Epidermal melanocyte (primary cell): ENCODE measurements at regions not wholly inside any gene's neighbourhood (a gene's known extent, or its start where the extent isn't known, plus 50 kb on each side); places are given as distances from the start of the nearest gene placed in this dataset.
"Not testable (repeated sequence)": the region's sequence is repeated elsewhere in the genome, so short reads cannot be mapped to it uniquely, and the experiment has no call there.

Source experiments
- DNase-seq: peaks from one replicate; pipeline ENCODE4 v3.0.0; 2011; ENCODE audit warnings: low spot score; ENCODE audit not compliant: insufficient read length

GRCh38 chr7:81064426-81064825 lies 145.6 kb upstream of the SEMA3C start:
- no peak for DNase-seq

- DNase-seq = no peak
Measured at GRCh38 chr7:81062755-81063154, 143.9 kb upstream of the SEMA3C start.

- DNase-seq = not testable (repeated sequence)
Measured at GRCh38 chr7:81057469-81057868, 138.6 kb upstream of the SEMA3C start.

DNA sequence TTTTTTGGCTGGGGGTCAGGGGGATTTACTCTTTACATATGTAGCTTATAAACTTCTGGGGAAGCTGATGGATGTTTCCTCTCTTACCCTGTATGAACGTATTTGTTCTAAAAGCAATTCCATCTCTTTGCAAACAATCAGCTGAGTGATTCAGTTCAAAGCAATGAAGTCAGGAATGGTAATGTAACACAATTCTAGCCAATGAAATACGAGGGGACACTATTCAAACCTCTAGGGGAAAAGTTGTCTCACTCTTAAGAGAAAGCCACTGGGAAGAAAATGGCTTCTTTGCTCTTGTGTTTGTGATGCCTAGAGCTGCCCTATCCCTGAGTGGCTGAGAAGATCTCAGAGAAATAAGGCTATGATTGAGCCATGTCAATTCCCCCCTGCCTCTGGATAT lies 134.8 kb upstream of the SEMA3C start:
- DNase-seq = no peak

DNA sequence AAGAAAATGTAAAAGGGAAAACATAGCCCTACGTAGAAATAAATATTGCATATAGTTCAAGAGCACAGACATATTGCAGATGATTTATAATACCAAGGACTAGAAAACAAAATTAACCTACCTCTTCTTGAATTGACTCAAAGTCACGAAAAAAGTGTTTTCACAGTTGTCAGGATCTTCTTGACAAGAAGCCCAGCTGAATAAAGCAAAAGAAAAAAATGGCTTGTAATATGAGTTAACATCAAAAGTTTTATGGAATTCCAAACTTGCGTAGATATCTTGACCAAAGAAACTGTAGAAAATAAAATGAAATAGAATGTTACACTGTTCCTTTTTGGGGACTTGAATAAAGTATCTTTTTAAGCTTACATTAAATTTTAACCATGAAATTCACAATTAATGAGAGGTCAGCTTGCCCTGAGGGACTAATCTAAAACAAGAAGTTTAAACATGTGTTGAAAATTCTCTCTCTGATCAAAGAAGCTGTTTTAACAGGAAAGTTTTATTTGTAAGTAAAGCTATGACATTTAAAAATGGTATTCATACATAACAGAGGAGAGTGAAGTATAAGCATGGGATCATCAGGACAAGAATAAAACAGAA lies 133.1 kb upstream of the SEMA3C start:
- peak; percentile 60 for DNase-seq

DNA sequence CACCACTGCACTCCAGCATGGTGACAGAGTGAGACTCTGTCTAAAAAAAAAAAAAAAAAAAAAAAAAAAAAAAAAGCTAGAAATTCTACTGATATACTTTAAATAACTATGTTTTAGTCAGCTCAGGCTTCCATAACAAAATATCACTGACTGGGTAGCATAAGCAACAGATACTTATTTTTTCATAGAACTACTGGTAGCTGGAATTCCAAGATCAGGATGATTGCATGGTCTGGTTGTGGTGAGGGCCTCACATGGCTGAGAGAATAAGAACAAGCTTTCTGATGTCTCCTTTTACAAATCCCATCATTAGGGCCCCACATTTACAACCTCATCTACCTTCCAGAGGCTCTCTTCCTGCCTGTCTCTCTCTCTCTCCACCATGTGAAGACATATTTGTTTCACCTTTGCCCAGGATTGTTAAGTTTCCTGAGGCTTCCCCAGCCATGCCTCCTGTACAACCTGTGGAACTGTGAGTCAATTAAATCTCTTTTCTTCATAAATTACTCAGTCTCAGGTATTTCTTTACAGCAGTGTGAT lies 126.7 kb upstream of the SEMA3C start:
- no peak for DNase-seq

GRCh38 chr7:81042646-81043045 lies 123.8 kb upstream of the SEMA3C start:
- not testable (repeated sequence) for DNase-seq

DNA sequence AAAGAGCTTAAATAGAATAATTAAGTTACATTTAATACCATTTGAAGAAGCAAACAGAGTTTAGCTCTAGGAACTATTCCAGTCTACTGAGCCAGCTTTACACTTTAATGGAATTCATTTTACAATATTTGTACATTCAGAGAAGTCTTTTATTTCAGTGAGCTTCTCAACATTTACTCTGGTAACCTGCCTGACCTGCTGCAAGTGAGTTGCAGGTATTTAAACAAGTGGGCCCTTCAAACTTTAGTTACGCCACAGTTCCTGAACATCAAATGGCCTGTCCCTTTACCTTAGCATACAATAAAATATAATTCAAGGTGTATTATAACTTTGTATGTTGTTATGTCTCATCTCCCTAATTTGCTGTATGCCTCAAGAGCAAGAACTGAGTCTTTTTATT lies 121.6 kb upstream of the SEMA3C start:
- no peak for DNase-seq

GRCh38 chr7:81036871-81037270 lies 118.0 kb upstream of the SEMA3C start:
- no peak for DNase-seq

GRCh38 chr7:81036057-81036456 lies 117.2 kb upstream of the SEMA3C start:
- no peak for DNase-seq

GRCh38 chr7:81031996-81032395 lies 113.1 kb upstream of the SEMA3C start:
- no peak for DNase-seq

DNA sequence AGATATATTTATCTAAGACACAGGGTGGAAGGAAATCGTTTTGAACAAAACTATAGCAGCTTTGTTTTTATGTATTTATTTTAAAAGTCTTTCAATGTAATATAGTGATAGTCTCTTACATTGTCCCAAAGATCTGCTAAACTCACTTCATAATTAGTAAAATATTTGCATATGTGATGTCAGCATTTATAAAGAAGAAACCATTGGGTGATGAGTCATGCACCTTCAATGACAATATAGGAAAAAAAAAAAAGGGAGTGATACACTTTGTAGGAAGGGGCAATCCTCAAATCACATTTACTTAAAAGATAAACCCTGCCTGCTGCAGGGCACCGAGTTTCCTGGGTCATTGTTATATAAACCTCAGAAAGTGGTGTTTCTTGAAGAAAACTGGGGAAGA lies 112.4 kb upstream of the SEMA3C start:
- DNase-seq = no peak

DNA sequence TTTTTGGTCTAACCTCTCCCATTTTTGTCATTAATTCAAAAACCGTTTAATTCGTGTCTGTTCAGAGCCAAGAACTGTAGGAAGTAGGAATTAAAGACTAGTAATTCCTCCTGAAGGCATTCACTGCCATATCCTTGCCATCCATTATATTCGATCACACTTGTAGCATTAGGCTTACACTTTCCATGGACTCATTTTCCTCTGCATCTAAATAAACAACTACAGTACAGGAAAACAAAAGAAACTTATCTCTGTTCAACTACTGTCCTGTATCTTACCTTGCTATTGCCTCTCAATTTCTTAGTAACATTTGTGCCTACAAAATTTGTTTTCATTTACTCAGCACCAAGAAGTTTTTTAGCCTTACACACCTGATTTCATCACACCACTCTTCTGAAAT lies 111.6 kb upstream of the SEMA3C start:
- no peak for DNase-seq

DNA sequence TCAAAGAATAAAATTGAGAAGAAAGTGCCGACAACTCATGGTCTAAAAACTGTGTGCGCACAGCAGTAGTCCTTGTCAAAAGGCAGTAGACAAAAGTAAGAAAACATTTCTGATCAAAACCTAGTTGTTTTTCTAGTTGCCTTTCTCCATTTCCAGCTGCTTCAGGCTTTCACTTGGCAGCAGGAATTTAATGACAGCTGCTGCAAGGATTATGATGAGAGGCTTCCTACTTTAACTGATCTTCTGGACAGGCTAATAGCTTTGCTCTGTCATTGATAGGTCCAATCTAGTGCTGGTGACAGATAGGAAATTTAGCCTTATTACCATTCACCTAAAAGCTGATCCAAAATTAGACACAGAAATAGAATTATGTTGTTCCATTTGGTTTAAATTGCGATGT lies 110.7 kb upstream of the SEMA3C start:
- no peak for DNase-seq

DNA sequence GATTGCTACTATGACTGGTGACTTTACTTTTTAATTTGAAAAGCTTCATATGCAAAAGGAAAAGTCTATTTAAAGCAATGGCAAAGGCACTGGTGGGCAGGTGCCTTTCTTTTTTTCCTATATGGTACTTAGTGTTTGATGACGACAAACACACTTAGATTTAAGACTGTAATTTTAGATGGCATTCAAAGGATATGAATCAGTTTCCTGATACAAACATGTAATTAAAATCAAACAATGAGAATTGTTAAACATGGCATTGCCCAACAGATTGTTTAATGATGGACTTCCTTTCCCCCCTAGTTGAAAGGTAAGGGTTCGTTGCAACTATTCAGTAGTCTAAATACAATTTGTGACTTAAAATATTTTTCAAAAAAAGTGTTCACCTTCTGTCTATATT lies 106.5 kb upstream of the SEMA3C start:
- DNase-seq = no peak

- no peak for DNase-seq
Measured at GRCh38 chr7:81014908-81015307, 96.1 kb upstream of the SEMA3C start.

GRCh38 chr7:81014266-81014665 lies 95.4 kb upstream of the SEMA3C start:
- DNase-seq = no peak

GRCh38 chr7:81013083-81013817 lies 94.4 kb upstream of the SEMA3C start:
- no peak for DNase-seq

- DNase-seq = no peak
Measured at GRCh38 chr7:81008901-81009300, 90.0 kb upstream of the SEMA3C start.

DNA sequence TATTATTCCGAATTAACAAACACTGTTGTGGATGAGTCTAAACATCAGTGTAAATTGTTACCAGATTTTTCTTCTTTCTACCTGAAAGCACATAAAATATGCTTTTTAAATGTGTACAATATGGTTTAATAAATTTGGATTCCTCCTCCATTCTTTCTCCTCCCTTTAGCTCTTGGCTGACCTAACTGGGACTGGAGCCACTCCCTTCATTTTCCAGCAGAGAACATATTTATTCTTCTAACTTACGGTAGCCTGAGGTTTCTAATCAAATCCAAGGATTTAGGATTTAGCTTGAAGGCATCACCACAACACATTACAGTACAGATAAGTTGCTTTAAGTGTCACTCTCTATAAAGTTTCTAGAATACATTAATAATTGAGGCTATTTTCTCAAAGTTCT lies 88.2 kb upstream of the SEMA3C start:
- DNase-seq = no peak

GRCh38 chr7:81005254-81005653 lies 86.4 kb upstream of the SEMA3C start:
- DNase-seq = no peak

DNA sequence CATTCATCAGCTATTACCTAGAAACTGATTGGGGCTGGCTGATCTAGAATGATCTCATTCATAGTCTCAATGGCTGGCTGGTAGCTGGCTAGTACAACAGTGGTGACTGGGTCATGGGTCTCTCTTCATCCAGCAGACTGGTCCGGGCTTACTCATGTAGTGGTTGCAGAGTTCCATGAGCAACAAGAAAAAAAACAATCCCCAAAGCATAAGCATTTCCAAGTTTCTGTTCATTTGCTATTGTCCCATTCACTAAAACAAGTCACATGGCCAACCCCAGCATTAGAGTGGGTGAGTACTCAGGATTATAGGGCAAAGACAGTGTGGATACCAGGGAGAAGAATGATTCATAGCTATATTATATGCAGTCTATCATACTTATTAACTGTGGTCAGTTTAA lies 85.2 kb upstream of the SEMA3C start:
- DNase-seq = no peak

GRCh38 chr7:81003326-81003725 lies 84.5 kb upstream of the SEMA3C start:
- DNase-seq = no peak
